Activated CD8-positive, alpha-beta memory T cell treated with anti-CD3 and anti-CD28 coated beads, Interleukin-2, amount 10 ng/mL, durations not matched to agents 7 days and 5 days (primary cell): ENCODE measurements at regions not wholly inside any gene's neighbourhood (a gene's known extent, or its start where the extent isn't known, plus 50 kb on each side); places are given as distances from the start of the nearest gene placed in this dataset.
"Not testable (repeated sequence)": the region's sequence is repeated elsewhere in the genome, so short reads cannot be mapped to it uniquely, and the experiment has no call there.

Experiments
- ATAC-seq: fragments of 150-1000 bp; cut with Tn5 transposase; one replicate; pipeline ENCODE4 v1.10.0; 2021; ENCODE audit warnings: moderate library complexity
- CTCF ChIA-PET: fragments of 350-600 bp; sonication (Branson Sonifier 250); formaldehyde crosslinking; loops from one replicate; lab custom pipeline; 2021; ENCODE audit warnings: antibody characterized with exemption; lab: Charles Lee
- DNase-seq: peaks from one replicate; pipeline ENCODE4 v3.0.0-alpha.2; 2020
- H3K27ac Mint-ChIP-seq: one replicate; pipeline ENCODE4 v1.8.0; 2021; ENCODE audit warnings: mild to moderate bottlenecking, mixed read lengths
- H3K27me3 Mint-ChIP-seq: one replicate; pipeline ENCODE4 v1.8.0; 2021; ENCODE audit warnings: mixed read lengths
- H3K36me3 Mint-ChIP-seq: one replicate; pipeline ENCODE4 v1.8.0; 2021; ENCODE audit warnings: mild to moderate bottlenecking, mixed read lengths
- H3K4me1 Mint-ChIP-seq: one replicate; pipeline ENCODE4 v1.8.0; 2021; ENCODE audit warnings: mixed read lengths
- H3K4me3 Mint-ChIP-seq: one replicate; pipeline ENCODE4 v1.8.0; 2021; ENCODE audit warnings: mild to moderate bottlenecking, moderate library complexity, mixed read lengths
- H3K9me3 Mint-ChIP-seq: one replicate; pipeline ENCODE4 v1.8.0; 2022; ENCODE audit warnings: low read depth, mixed read lengths

GRCh38 chr16:65356721-65357120, 234.9 kb upstream of the CDH11 start:
- H3K27ac Mint-ChIP-seq, H3K27me3 Mint-ChIP-seq, H3K9me3 Mint-ChIP-seq, H3K36me3 Mint-ChIP-seq, DNase-seq, CTCF ChIA-PET, ATAC-seq, H3K4me1 Mint-ChIP-seq, H3K4me3 Mint-ChIP-seq: not testable (repeated sequence)

GRCh38 chr16:65355706-65356105, 233.8 kb upstream of the CDH11 start:
- Mint-ChIP-seq H3K9me3 (peaks cover 5% of the 10 kb centered on the region), H3K36me3 (no peaks in the 10 kb centered on the region), H3K4me1 (no peaks in the 10 kb centered on the region), H3K27me3 (no peaks in the 10 kb centered on the region), H3K4me3 (no peak overlapping the region), H3K27ac (no peak overlapping the region)
- DNase-seq (no peak), ATAC-seq (no peak)
- CTCF ChIA-PET = no interaction called here

- Mint-ChIP-seq H3K27me3 (no peaks in the 10 kb centered on the region), H3K4me3 (no peak overlapping the region), H3K27ac (no peak overlapping the region), H3K4me1 (no peaks in the 10 kb centered on the region), H3K36me3 (no peaks in the 10 kb centered on the region), H3K9me3 (peaks cover 5% of the 10 kb centered on the region)
- CTCF ChIA-PET = no interaction called here
- no peak for ATAC-seq
- DNase-seq = no peak
Measured at GRCh38 chr16:65353183-65353582, 231.3 kb upstream of the CDH11 start.

- Mint-ChIP-seq H3K27me3 (no peaks in the 10 kb centered on the region), H3K4me1 (no peaks in the 10 kb centered on the region), H3K36me3 (no peaks in the 10 kb centered on the region), H3K9me3 (peaks cover 10% of the 10 kb centered on the region), H3K4me3 (no peak overlapping the region), H3K27ac (no peak overlapping the region)
- DNase-seq (no peak), ATAC-seq (no peak)
- CTCF ChIA-PET = no interaction called here
Measured at GRCh38 chr16:65349626-65350025, 227.8 kb upstream of the CDH11 start.

DNA sequence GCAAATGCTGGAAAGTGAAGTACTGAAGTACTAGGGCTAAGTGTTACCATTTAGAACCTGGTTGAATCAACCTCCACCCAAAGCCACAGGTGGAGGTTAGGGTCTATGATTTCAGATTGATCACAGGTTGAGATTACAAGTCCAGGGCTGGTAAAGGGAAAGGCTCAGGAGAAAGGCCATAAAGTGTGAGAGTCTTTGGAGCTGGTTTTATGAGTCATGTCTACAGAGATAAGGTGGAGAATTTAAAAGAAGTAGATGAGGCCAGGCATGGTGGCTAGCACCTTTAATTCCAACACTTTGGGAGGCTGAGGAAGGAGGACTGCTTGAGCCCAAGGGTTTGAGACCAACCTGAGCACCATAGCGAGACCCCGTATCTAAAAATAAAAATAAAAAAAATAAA, 221.7 kb upstream of the CDH11 start:
- H3K27me3 Mint-ChIP-seq = no peaks in the 10 kb centered on the region
- DNase-seq (no peak), ATAC-seq (no peak)
- H3K27ac Mint-ChIP-seq = no peak overlapping the region
- no peaks in the 10 kb centered on the region for H3K4me1 Mint-ChIP-seq
- CTCF ChIA-PET = no interaction called here
- H3K9me3 Mint-ChIP-seq = peaks cover 8% of the 10 kb centered on the region
- H3K4me3 Mint-ChIP-seq = no peak overlapping the region
- H3K36me3 Mint-ChIP-seq = no peaks in the 10 kb centered on the region

- ATAC-seq (no peak), DNase-seq (no peak)
- no peaks in the 10 kb centered on the region for H3K4me1 Mint-ChIP-seq
- H3K36me3 Mint-ChIP-seq = no peaks in the 10 kb centered on the region
- no peak overlapping the region for H3K4me3 Mint-ChIP-seq
- no peaks in the 10 kb centered on the region for H3K27me3 Mint-ChIP-seq
- H3K27ac Mint-ChIP-seq = no peak overlapping the region
- CTCF ChIA-PET = no interaction called here
- H3K9me3 Mint-ChIP-seq = peaks cover 5% of the 10 kb centered on the region
Measured at GRCh38 chr16:65342231-65342866, 220.5 kb upstream of the CDH11 start.

GRCh38 chr16:65339062-65339461, 217.2 kb upstream of the CDH11 start:
- ATAC-seq (no peak), DNase-seq (no peak)
- CTCF ChIA-PET = no interaction called here
- H3K27ac Mint-ChIP-seq = no peak overlapping the region
- no peaks in the 10 kb centered on the region for H3K36me3 Mint-ChIP-seq
- H3K9me3 Mint-ChIP-seq = peaks cover 9% of the 10 kb centered on the region
- H3K4me3 Mint-ChIP-seq = no peak overlapping the region
- H3K27me3 Mint-ChIP-seq = no peaks in the 10 kb centered on the region
- H3K4me1 Mint-ChIP-seq = no peaks in the 10 kb centered on the region

DNA sequence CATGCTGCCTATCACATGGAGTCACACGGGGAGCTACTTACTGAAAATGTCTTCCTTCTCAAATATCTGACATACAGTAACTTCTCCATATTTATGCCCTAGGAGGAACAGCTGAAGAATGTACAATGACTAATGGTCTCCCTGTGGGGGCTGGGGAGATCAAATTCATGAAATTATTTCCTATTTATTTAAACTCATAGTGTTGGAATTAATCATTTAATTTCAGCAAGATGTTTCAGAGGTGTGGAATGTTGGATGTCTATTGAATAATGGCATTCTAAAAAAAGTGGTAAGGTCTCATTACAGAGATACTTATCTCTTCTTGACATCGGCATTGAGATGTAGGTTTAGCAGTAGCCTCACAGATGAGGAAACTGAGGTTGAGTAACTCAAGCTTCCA, 214.3 kb upstream of the CDH11 start:
- Mint-ChIP-seq H3K9me3 (peaks cover 8% of the 10 kb centered on the region), H3K27me3 (no peaks in the 10 kb centered on the region), H3K4me3 (no peak overlapping the region), H3K4me1 (no peaks in the 10 kb centered on the region), H3K36me3 (no peaks in the 10 kb centered on the region), H3K27ac (no peak overlapping the region)
- DNase-seq = no peak
- ATAC-seq = no peak
- CTCF ChIA-PET = no interaction called here

DNA sequence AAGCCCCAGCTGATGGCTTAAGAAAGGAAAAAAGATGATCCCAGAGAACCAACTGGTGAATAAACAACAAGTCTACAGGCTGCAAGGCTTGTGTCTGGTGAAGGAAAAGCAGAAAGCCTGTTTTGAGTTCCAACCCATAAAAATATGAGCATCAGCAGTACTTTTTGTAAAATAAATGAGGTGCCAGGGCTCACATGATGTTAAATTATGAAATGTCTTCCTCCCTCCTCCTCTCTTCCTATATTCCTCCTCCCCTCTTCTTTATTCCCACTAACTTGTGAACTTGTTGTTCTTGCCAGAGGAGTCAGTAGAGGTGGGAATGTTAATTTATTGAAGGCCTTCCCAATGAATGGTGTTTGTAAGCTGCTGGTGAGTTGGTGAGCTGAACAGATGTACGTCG, 212.2 kb upstream of the CDH11 start:
- H3K4me1 Mint-ChIP-seq = no peaks in the 10 kb centered on the region
- DNase-seq = no peak
- no peaks in the 10 kb centered on the region for H3K27me3 Mint-ChIP-seq
- H3K4me3 Mint-ChIP-seq = no peak overlapping the region
- H3K36me3 Mint-ChIP-seq = no peaks in the 10 kb centered on the region
- no peak for ATAC-seq
- H3K9me3 Mint-ChIP-seq = peaks cover 12% of the 10 kb centered on the region
- CTCF ChIA-PET = no interaction called here
- H3K27ac Mint-ChIP-seq = no peak overlapping the region

GRCh38 chr16:65333283-65333682, 211.4 kb upstream of the CDH11 start:
- no peaks in the 10 kb centered on the region for H3K27me3 Mint-ChIP-seq

GRCh38 chr16:65327346-65327745, 205.5 kb upstream of the CDH11 start:
- Mint-ChIP-seq H3K9me3 (peaks cover 8% of the 10 kb centered on the region), H3K27me3 (no peaks in the 10 kb centered on the region), H3K4me3 (no peak overlapping the region), H3K36me3 (no peaks in the 10 kb centered on the region), H3K4me1 (no peaks in the 10 kb centered on the region), H3K27ac (no peak overlapping the region)
- CTCF ChIA-PET = no interaction called here
- DNase-seq (no peak), ATAC-seq (no peak)

More at GRCh38 chr16:65333283-65333682, 211.4 kb upstream of the CDH11 start:
- Mint-ChIP-seq H3K36me3 (no peaks in the 10 kb centered on the region), H3K4me1 (no peaks in the 10 kb centered on the region), H3K4me3 (no peak overlapping the region), H3K27ac (no peak overlapping the region), H3K9me3 (peaks cover 12% of the 10 kb centered on the region)
- CTCF ChIA-PET = no interaction called here
- ATAC-seq = no peak
- no peak for DNase-seq

DNA sequence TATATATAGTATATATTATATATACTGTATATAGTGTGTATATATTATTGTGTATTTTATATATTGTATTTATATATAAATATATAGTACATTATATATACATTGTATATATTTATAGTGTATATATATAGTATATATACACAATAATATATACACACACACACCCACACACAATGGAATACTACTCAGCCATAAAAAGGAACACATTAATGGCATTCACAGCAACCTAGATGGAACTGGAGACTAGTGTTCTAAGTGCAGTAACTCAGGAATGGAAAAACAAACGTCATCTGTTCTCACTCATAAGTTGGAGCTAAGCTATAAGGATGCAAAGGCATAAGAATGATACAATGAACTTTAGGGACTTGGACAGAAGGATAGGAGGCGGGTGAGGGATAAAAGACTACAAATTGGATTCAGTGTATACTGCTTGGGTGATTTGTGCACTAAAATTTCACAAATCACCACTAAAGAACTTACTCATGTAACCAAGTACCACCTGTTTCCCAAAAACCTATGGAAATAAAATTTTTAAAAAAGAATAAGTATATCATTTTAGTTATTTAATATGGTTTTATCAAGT, 201.9 kb upstream of the CDH11 start:
- H3K36me3 Mint-ChIP-seq = no peaks in the 10 kb centered on the region
- H3K27me3 Mint-ChIP-seq = no peaks in the 10 kb centered on the region

GRCh38 chr16:65319621-65320231, 197.9 kb upstream of the CDH11 start:
- Mint-ChIP-seq H3K4me1 (no peaks in the 10 kb centered on the region), H3K9me3 (no peaks in the 10 kb centered on the region), H3K27me3 (no peaks in the 10 kb centered on the region), H3K27ac (no peak overlapping the region), H3K4me3 (no peak overlapping the region), H3K36me3 (no peaks in the 10 kb centered on the region)
- no peak for ATAC-seq
- CTCF ChIA-PET = no interaction called here
- no peak for DNase-seq

More for the DNA sequence above, 201.9 kb upstream of the CDH11 start:
- Mint-ChIP-seq H3K4me3 (no peak overlapping the region), H3K4me1 (no peaks in the 10 kb centered on the region), H3K27ac (no peak overlapping the region), H3K9me3 (peaks cover 3% of the 10 kb centered on the region)
- CTCF ChIA-PET = no interaction called here
- no peak for ATAC-seq
- DNase-seq = no peak

DNA sequence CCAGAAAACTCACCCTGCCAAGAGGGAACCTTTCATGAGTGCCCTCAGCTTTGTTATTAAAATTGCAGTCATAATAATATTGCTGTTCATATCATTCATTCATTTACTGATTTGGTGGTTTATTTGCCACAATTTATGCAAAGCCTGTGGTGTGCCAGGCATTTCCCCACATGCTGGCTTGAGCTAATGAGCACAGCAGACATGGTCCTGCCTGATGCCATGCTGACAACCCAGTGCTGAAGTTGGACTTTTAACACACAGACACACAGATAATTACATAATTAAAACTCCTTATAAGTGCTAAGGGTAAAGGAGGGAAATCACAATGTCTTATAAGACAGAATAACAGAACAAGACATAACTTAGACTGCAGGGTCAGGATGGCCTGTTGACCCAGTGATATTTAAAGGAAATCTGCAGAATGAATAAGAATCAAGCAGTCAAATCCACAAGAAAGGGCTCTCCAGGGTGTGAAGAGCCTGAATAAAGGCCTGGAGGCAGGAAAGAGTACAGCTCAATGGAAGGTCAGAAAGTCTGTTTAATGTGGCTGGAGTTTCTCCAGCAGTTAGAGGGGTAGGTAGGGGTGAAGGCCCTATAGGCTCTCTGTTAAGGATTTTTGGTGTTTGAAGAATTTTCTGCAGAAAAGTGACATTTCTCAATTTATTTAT, 196.9 kb upstream of the CDH11 start:
- no peak overlapping the region for H3K4me3 Mint-ChIP-seq
- H3K4me1 Mint-ChIP-seq = no peaks in the 10 kb centered on the region
- no peaks in the 10 kb centered on the region for H3K9me3 Mint-ChIP-seq
- H3K27me3 Mint-ChIP-seq = no peaks in the 10 kb centered on the region
- ATAC-seq (no peak), DNase-seq (no peak)
- no peaks in the 10 kb centered on the region for H3K36me3 Mint-ChIP-seq
- no peak overlapping the region for H3K27ac Mint-ChIP-seq
- CTCF ChIA-PET = no interaction called here
